ENCODE measurements at regions not wholly inside any gene's neighbourhood (a gene's known extent, or its start where the extent isn't known, plus 50 kb on each side); places are given as distances from the start of the nearest gene placed in this dataset.

GRCh38 chr12:13745111-13745860 is 236.1 kb downstream of the GRIN2B start:
- no peak for TF ChIP-seq SP1 (IDR thresholded peaks at IDR 0.05)
- no peak for TF ChIP-seq LEF1 (IDR thresholded peaks at IDR 0.05; ENCODE audit: borderline replicate concordance)
- TF ChIP-seq FOXA1 (IDR thresholded peaks at IDR 0.05), result no peak
- TF ChIP-seq FOXM1 (IDR thresholded peaks at IDR 0.05; ENCODE audit: borderline replicate concordance), result no peak
- no peak for TF ChIP-seq ZNF384 (IDR thresholded peaks at IDR 0.05)
- no peak for TF ChIP-seq SUZ12 (IDR thresholded peaks at IDR 0.05)

Data from HEK293T (cell line).